GM18868 (cell line): ENCODE measurements at regions not wholly inside any gene's neighbourhood (a gene's known extent, or its start where the extent isn't known, plus 50 kb on each side); places are given as distances from the start of the nearest gene placed in this dataset.
"Not testable (repeated sequence)": the region's sequence is repeated elsewhere in the genome, so short reads cannot be mapped to it uniquely, and the experiment has no call there.

Source experiments
- ATAC-seq: cut with Tn5 transposase; IDR thresholded peaks from one replicate; pipeline ENCODE4 v1.9.1; 2021; ENCODE audit warnings: mild to moderate bottlenecking, moderate library complexity; ENCODE audit not compliant: unreplicated experiment

- no peak for ATAC-seq
These were observed 189.2 kb downstream of the SLITRK6 start for GRCh38 chr13:85610024-85610423.

- ATAC-seq = no peak
These were observed 190.9 kb downstream of the SLITRK6 start for GRCh38 chr13:85608255-85608829.

- no peak for ATAC-seq
These were observed 195.5 kb downstream of the SLITRK6 start for GRCh38 chr13:85603735-85604134.

GRCh38 chr13:85601526-85601925 is 197.7 kb downstream of the SLITRK6 start:
- ATAC-seq = no peak

GRCh38 chr13:85597790-85598500 is 201.3 kb downstream of the SLITRK6 start:
- ATAC-seq = no peak

- no peak for ATAC-seq
These were observed 207.0 kb downstream of the SLITRK6 start for GRCh38 chr13:85592211-85592610.

DNA sequence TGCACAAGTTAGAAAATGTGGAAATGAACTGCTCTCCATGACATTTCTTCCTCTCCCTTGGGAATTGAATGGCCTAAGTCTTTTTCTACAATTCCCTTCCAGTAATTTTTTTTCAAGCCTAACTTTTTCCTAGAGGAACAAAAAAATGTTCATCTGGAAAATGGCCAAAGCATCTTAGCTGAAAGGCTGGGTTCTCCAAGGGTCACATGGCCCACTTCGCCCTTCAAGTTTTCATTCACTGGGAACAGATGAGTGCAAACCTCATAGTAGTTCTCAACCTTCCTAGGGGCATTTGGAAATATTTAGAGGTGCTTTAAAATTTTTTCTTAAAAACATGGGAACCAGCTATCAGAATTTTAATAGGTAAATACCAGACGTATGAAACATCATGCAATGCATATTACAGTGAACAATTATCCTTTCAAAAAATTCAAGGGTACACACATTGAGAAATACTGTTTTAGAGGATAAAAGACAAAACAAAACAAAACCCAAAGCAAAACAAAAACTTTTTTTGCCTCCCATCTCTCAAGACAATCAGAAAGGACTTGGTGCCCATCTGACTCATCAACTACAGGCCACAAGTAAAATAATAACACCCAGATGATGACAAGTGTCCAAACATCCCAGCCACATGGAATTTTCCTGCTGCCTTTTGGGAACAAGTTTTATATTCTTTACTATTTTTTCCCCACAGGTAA is 208.8 kb downstream of the SLITRK6 start:
- no peak for ATAC-seq

DNA sequence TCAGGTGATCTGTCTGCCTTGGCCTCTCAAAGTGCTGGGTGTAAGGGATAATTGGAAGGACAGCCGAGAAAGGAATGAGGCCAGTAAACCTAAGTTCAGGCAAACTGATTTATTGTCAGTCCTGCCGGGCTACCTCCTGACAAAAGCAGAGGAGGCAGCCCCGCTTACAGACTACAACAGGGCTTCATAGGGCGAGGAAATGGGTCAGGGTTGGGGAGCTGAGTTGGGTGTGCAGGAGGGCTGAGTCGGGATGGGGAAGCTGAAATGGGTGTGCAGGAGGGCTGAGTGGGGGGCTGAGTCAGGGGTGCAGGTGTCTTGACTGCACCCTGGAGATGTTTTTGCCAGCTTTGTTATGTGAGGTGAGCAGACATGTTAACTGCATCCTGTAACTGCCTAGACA is 210.2 kb downstream of the SLITRK6 start:
- ATAC-seq = no peak

- no peak for ATAC-seq
These were observed 210.9 kb downstream of the SLITRK6 start for GRCh38 chr13:85588359-85588758.

GRCh38 chr13:85586856-85587255 is 212.4 kb downstream of the SLITRK6 start:
- ATAC-seq = no peak

DNA sequence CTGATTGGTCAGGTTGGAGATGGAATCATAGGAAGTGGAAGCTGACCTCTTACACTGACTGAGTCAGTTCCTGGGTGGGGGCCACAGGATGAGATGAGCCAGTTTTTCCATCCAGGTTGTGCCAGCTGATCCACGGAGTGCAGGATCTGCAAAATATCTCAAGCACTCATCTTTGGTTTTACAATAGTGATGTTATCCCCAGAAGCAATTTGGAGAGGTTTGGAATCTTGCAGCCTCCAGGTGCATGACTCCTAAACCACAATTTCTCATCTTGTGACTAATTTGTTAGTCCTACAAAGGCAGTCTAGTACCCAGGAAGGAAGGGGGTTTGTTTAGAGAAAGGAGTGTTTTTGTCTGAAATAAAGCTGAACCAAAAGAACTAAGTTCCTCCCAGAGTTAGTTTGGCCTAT is 212.8 kb downstream of the SLITRK6 start:
- no peak for ATAC-seq

DNA sequence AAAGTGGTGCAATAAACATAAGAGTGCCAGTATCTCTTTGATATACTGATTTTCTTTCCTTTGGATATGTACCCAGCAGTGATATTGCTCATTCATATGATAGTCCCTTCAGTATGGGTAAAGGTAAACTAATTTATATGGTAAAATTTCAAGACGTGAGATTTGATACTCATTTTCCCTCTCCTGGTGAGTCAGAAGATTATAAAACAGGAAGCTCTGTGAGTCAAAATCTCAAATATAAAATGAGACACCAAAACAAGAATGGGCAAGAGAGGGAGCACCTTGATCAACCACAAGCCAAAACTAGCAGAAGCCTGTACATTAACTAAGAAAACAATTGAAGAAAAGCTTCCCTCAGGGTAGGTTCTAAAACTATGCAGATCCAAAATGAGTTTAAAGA is 216.3 kb downstream of the SLITRK6 start:
- ATAC-seq = no peak

- no peak for ATAC-seq
These were observed 224.1 kb downstream of the SLITRK6 start for GRCh38 chr13:85575110-85575509.

DNA sequence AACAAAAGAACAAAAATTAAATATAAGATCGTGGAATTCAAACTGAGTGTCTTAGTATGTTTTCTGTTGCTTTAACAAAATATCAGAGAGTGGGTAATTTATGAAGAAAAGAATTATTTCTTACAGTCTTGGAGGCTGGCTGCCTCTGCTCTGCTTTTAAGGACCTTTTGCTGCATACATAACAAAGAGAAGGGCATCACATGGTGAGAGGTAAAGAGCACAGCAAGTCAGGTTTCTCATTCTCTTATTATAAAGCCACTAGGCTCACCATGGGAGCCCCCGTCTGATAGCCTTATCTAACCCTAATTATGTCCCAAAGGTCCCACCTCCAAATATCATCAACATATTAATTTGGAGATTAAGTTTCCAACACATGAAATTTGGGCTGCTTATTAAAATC is 231.3 kb downstream of the SLITRK6 start:
- no peak for ATAC-seq

- ATAC-seq = no peak
These were observed 233.6 kb downstream of the SLITRK6 start for GRCh38 chr13:85565652-85566051.

GRCh38 chr13:85564598-85564997 is 234.6 kb downstream of the SLITRK6 start:
- no peak for ATAC-seq

GRCh38 chr13:85562282-85562681 is 236.9 kb downstream of the SLITRK6 start:
- no peak for ATAC-seq

GRCh38 chr13:85557691-85558467 is 241.3 kb downstream of the SLITRK6 start:
- ATAC-seq = no peak

DNA sequence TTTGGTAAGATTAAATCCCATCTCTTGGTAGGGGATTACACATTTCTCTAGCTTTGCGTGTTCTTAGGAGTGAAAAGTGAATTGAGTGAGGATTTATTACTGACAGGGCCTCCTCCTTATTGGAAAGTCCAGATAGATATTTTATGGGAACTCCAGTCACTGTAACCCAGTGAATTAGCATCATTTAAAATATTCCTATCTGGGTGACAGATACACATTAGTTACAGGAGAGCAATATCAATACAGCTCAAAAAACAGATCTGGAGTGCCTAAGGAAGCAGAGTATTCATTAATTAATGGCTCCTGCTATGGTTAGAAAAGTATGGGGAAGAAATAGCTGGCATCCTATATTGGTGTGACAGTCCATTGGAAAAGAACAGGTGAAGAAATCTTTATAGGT is 248.2 kb downstream of the SLITRK6 start:
- ATAC-seq = no peak

DNA sequence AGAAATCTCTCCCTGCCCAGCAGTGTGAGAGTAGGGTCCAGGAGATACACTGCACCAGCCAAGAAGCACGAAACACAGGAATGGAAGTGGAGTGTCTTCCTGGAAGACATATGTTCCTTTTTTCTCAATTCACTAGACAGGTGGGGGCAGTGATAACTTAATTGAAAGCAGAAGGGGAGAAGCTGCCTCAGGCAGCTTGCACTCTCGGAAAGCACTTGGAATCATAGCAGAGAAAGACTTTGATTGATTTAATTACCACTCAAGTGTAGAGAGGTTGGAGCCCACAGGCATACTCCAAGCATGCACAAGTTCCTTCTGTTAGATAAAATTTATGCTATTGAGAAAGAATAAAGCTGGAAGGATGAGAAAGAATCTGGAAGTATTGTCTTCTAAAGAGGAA is 249.4 kb downstream of the SLITRK6 start:
- ATAC-seq = no peak

DNA sequence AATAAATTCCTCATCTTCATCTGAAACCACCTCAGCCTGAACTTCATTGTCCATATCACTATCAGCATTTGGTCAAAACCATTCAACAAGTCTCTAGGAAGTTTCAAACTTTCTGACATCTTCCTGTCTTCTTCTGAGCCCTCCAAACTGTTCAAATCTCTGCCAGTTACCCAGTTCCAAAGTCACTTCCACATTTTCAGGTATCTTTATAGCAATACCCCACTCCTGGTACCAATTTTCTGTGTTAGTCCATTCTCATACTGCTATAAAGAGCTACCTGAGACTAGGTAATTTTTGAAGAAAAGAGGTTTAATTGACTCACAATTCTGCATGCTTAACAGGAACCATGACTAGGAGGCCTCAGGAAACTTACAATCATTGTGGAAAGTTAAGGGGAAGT is 250.4 kb downstream of the SLITRK6 start:
- not testable (repeated sequence) for ATAC-seq
